ENCODE measurements at regions not wholly inside any gene's neighbourhood (a gene's known extent, or its start where the extent isn't known, plus 50 kb on each side); places are given as distances from the start of the nearest gene placed in this dataset.

- no peaks in the 10 kb centered on the region for H3K9me3 Mint-ChIP-seq (ENCODE audit: insufficient read depth)
- peaks cover 2% of the 10 kb centered on the region for H3K27me3 Mint-ChIP-seq (ENCODE audit: low read depth)
- no peak overlapping the region for H3K27ac Mint-ChIP-seq
- H3K4me3 Mint-ChIP-seq, result no peak overlapping the region
- DNase-seq (no peak), ATAC-seq (no peak)
- POLR2A ChIA-PET, result no interaction called here
- no peaks in the 10 kb centered on the region for H3K36me3 Mint-ChIP-seq (ENCODE audit: low read depth)
- H3K4me1 Mint-ChIP-seq (ENCODE audit: low read depth), result peaks cover 12% of the 10 kb centered on the region
- CTCF ChIA-PET, result no interaction called here
Observed at GRCh38 chr7:25624833-25625232, 396.5 kb upstream of the NPVF start.

GRCh38 chr7:25625306-25625992 lies 397.2 kb upstream of the NPVF start:
- ATAC-seq, result no peak
- Mint-ChIP-seq H3K27ac (no peak overlapping the region), H3K9me3 (ENCODE audit: insufficient read depth) (no peaks in the 10 kb centered on the region), H3K4me3 (no peak overlapping the region), H3K36me3 (ENCODE audit: low read depth) (no peaks in the 10 kb centered on the region), H3K27me3 (ENCODE audit: low read depth) (peaks cover 2% of the 10 kb centered on the region), H3K4me1 (ENCODE audit: low read depth) (peaks cover 6% of the 10 kb centered on the region)
- POLR2A ChIA-PET, result no interaction called here
- no peak for DNase-seq
- CTCF ChIA-PET, result no interaction called here

- no peaks in the 10 kb centered on the region for H3K36me3 Mint-ChIP-seq (ENCODE audit: low read depth)
- no peak overlapping the region for H3K4me3 Mint-ChIP-seq
- no peaks in the 10 kb centered on the region for H3K4me1 Mint-ChIP-seq (ENCODE audit: low read depth)
- no peak for DNase-seq
- H3K9me3 Mint-ChIP-seq (ENCODE audit: insufficient read depth), result no peaks in the 10 kb centered on the region
- no peak overlapping the region for H3K27ac Mint-ChIP-seq
- POLR2A ChIA-PET, result no interaction called here
- H3K27me3 Mint-ChIP-seq (ENCODE audit: low read depth), result peaks cover 2% of the 10 kb centered on the region
- no peak for ATAC-seq
- CTCF ChIA-PET, result no interaction called here
Observed at GRCh38 chr7:25626451-25627131, 398.3 kb upstream of the NPVF start.

GRCh38 chr7:25628446-25628845 lies 400.2 kb upstream of the NPVF start:
- POLR2A ChIA-PET, result no interaction called here
- Mint-ChIP-seq H3K36me3 (ENCODE audit: low read depth) (no peaks in the 10 kb centered on the region), H3K4me3 (no peak overlapping the region), H3K27me3 (ENCODE audit: low read depth) (peaks cover 4% of the 10 kb centered on the region), H3K27ac (no peak overlapping the region), H3K9me3 (ENCODE audit: insufficient read depth) (no peaks in the 10 kb centered on the region), H3K4me1 (ENCODE audit: low read depth) (no peaks in the 10 kb centered on the region)
- CTCF ChIA-PET, result no interaction called here
- ATAC-seq, result no peak
- no peak for DNase-seq

DNA sequence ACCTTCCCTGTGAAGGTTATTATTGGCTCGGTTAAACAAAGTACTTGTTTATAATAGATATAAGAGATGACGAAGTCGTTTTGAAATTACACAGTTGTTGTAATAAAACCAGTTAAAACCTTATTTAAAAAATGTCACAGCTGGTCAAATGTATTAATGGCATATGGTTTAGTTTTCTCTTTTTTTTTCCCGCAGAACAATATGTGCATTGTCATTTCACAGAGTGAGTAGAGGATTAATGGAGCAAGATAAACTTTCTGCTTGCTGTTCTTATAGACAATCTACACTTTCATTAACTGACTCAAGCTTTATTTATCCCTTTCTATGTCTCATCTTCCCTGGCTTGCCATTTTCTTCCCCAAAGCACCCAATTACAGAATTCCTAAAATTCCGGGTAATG lies 404.3 kb upstream of the NPVF start:
- Mint-ChIP-seq H3K4me1 (ENCODE audit: low read depth) (no peaks in the 10 kb centered on the region), H3K9me3 (ENCODE audit: insufficient read depth) (no peaks in the 10 kb centered on the region), H3K36me3 (ENCODE audit: low read depth) (no peaks in the 10 kb centered on the region), H3K27me3 (ENCODE audit: low read depth) (peaks cover 2% of the 10 kb centered on the region), H3K4me3 (no peak overlapping the region), H3K27ac (no peak overlapping the region)
- no peak for ATAC-seq
- ChIA-PET CTCF (no interaction called here), POLR2A (no interaction called here)
- DNase-seq, result no peak

- CTCF ChIA-PET, result no interaction called here
- H3K4me3 Mint-ChIP-seq, result no peak overlapping the region
- peaks cover 2% of the 10 kb centered on the region for H3K27me3 Mint-ChIP-seq (ENCODE audit: low read depth)
- POLR2A ChIA-PET, result no interaction called here
- H3K27ac Mint-ChIP-seq, result no peak overlapping the region
- H3K36me3 Mint-ChIP-seq (ENCODE audit: low read depth), result no peaks in the 10 kb centered on the region
- no peak for DNase-seq
- ATAC-seq, result no peak
- H3K4me1 Mint-ChIP-seq (ENCODE audit: low read depth), result no peaks in the 10 kb centered on the region
- no peaks in the 10 kb centered on the region for H3K9me3 Mint-ChIP-seq (ENCODE audit: insufficient read depth)
Observed at GRCh38 chr7:25633426-25634036, 405.2 kb upstream of the NPVF start.

DNA sequence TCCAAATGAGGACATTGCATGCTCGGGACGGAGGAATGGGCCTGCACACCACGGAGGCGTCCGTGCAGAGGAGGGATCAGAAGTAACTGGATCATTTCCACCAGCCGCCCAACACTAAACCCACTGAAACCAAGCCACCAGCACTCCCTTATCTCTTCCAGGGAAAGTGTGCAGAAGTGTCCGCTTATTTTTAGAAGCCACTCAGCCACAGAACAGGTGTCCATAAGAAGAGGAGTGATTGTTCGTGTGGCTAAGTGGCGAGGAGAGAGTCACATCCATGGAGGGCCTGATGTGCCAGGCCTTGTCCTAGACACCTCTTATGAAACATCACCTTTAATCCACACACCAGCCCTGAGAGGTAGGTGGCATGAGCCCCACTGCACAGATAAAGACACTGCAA lies 407.9 kb upstream of the NPVF start:
- Mint-ChIP-seq H3K36me3 (ENCODE audit: low read depth) (no peaks in the 10 kb centered on the region), H3K4me1 (ENCODE audit: low read depth) (no peaks in the 10 kb centered on the region), H3K9me3 (ENCODE audit: insufficient read depth) (no peaks in the 10 kb centered on the region), H3K4me3 (no peak overlapping the region), H3K27me3 (ENCODE audit: low read depth) (peaks cover 2% of the 10 kb centered on the region), H3K27ac (no peak overlapping the region)
- ATAC-seq, result no peak
- CTCF ChIA-PET, result no interaction called here
- POLR2A ChIA-PET, result no interaction called here
- no peak for DNase-seq

GRCh38 chr7:25636871-25637283 lies 408.6 kb upstream of the NPVF start:
- Mint-ChIP-seq H3K4me3 (no peak overlapping the region), H3K36me3 (ENCODE audit: low read depth) (no peaks in the 10 kb centered on the region), H3K9me3 (ENCODE audit: insufficient read depth) (no peaks in the 10 kb centered on the region), H3K27me3 (ENCODE audit: low read depth) (peaks cover 2% of the 10 kb centered on the region), H3K27ac (no peak overlapping the region), H3K4me1 (ENCODE audit: low read depth) (no peaks in the 10 kb centered on the region)
- ChIA-PET POLR2A (no interaction called here), CTCF (no interaction called here)
- ATAC-seq (no peak), DNase-seq (no peak)

DNA sequence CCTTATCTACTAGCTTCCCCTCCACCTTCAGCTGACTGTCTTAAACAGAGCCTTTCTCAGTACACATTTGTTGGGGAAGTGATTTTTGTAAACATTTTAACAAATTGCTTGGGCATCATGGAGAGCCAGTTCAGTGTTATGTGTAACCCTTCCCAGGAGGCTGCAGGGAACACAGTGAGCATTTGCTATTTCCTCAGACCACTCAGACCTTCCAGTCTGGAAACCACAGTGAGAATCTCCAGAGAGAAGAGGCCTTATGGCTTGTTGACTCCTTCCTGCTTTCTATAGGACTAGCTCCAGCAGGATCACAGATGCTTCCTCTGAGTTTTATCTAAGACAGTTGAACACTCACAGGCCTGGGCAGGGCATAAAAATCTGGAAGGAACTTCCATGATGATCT lies 409.8 kb upstream of the NPVF start:
- DNase-seq, result no peak
- no peak overlapping the region for H3K27ac Mint-ChIP-seq
- H3K4me1 Mint-ChIP-seq (ENCODE audit: low read depth), result no peaks in the 10 kb centered on the region
- ChIA-PET CTCF (no interaction called here), POLR2A (no interaction called here)
- no peak for ATAC-seq
- H3K36me3 Mint-ChIP-seq (ENCODE audit: low read depth), result no peaks in the 10 kb centered on the region
- H3K27me3 Mint-ChIP-seq (ENCODE audit: low read depth), result no peaks in the 10 kb centered on the region
- H3K9me3 Mint-ChIP-seq (ENCODE audit: insufficient read depth), result no peaks in the 10 kb centered on the region
- no peak overlapping the region for H3K4me3 Mint-ChIP-seq

GRCh38 chr7:25638590-25639244 lies 410.4 kb upstream of the NPVF start:
- no peak for ATAC-seq
- Mint-ChIP-seq H3K27me3 (ENCODE audit: low read depth) (no peaks in the 10 kb centered on the region), H3K4me1 (ENCODE audit: low read depth) (no peaks in the 10 kb centered on the region), H3K9me3 (ENCODE audit: insufficient read depth) (no peaks in the 10 kb centered on the region), H3K36me3 (ENCODE audit: low read depth) (no peaks in the 10 kb centered on the region), H3K4me3 (no peak overlapping the region), H3K27ac (no peak overlapping the region)
- DNase-seq, result no peak
- CTCF ChIA-PET, result no interaction called here
- POLR2A ChIA-PET, result no interaction called here

GRCh38 chr7:25642849-25643248 lies 414.6 kb upstream of the NPVF start:
- no peak overlapping the region for H3K4me3 Mint-ChIP-seq
- no peak for ATAC-seq
- no peaks in the 10 kb centered on the region for H3K4me1 Mint-ChIP-seq (ENCODE audit: low read depth)
- no peaks in the 10 kb centered on the region for H3K27me3 Mint-ChIP-seq (ENCODE audit: low read depth)
- ChIA-PET POLR2A (no interaction called here), CTCF (no interaction called here)
- H3K27ac Mint-ChIP-seq, result no peak overlapping the region
- H3K36me3 Mint-ChIP-seq (ENCODE audit: low read depth), result no peaks in the 10 kb centered on the region
- no peak for DNase-seq
- no peaks in the 10 kb centered on the region for H3K9me3 Mint-ChIP-seq (ENCODE audit: insufficient read depth)

- ChIA-PET POLR2A (no interaction called here), CTCF (no interaction called here)
- Mint-ChIP-seq H3K9me3 (ENCODE audit: insufficient read depth) (no peaks in the 10 kb centered on the region), H3K27me3 (ENCODE audit: low read depth) (no peaks in the 10 kb centered on the region), H3K4me3 (no peak overlapping the region), H3K4me1 (ENCODE audit: low read depth) (no peaks in the 10 kb centered on the region), H3K27ac (no peak overlapping the region), H3K36me3 (ENCODE audit: low read depth) (no peaks in the 10 kb centered on the region)
- no peak for ATAC-seq
- DNase-seq, result no peak
Observed at GRCh38 chr7:25643286-25643685, 415.0 kb upstream of the NPVF start.
